Astrocyte (in vitro differentiated cells and primary cell): ENCODE measurements at regions not wholly inside any gene's neighbourhood (a gene's known extent, or its start where the extent isn't known, plus 50 kb on each side); places are given as distances from the start of the nearest gene placed in this dataset.

Source experiments
- CTCF ChIP-seq: IDR thresholded peaks from 2 replicates; pipeline ENCODE4 v1.5.1; 2011; ENCODE audit warnings: low read depth, mild to moderate bottlenecking, inconsistent platforms, low read length, moderate library complexity; ENCODE audit not compliant: insufficient read depth
- EZH2 ChIP-seq: IDR thresholded peaks from 2 replicates; pipeline ENCODE4 v1.6.1; 2012; ENCODE audit warnings: mild to moderate bottlenecking, low read length, inconsistent platforms; ENCODE audit not compliant: insufficient read depth

- TF ChIP-seq CTCF (no peak), EZH2 (no peak)
Measured at GRCh38 chr1:229043115-229043514, 227.8 kb upstream of the RAB4A start.
